ENCODE measurements at regions not wholly inside any gene's neighbourhood (a gene's known extent, or its start where the extent isn't known, plus 50 kb on each side); places are given as distances from the start of the nearest gene placed in this dataset.

DNA sequence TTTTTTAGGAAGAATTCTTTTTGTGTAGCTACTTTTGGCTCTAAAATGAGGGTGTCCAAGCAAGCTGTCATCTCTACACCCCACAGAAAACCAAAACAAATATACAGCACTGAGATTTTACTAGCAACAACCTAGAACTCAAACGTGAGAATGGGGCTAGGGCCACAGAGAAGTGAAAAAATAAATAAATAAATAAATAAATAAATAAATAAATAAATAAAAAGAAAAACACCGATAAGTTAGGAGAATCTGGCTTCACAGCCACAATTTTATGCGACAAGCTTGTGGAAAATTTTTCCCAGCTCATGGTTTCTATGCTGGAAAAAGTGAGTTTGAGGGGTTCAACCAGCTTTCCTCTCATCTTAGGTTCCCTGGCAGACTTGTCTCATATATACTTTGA, 324.6 kb upstream of the TACR3 start:
- H3K4me2 ChIP-seq (ENCODE audit: control insufficient read depth, extremely low read depth, insufficient read depth, low read depth, low read length): no peak overlapping the region
- no peak for FAIRE-seq
- no peaks in the 10 kb centered on the region for H3K36me3 ChIP-seq (ENCODE audit: control insufficient read depth in 2 of 2, extremely low read depth in 1 of 2, insufficient read depth in 2 of 2, low read length in 2 of 2)
- TF ChIP-seq, protein P1, sequence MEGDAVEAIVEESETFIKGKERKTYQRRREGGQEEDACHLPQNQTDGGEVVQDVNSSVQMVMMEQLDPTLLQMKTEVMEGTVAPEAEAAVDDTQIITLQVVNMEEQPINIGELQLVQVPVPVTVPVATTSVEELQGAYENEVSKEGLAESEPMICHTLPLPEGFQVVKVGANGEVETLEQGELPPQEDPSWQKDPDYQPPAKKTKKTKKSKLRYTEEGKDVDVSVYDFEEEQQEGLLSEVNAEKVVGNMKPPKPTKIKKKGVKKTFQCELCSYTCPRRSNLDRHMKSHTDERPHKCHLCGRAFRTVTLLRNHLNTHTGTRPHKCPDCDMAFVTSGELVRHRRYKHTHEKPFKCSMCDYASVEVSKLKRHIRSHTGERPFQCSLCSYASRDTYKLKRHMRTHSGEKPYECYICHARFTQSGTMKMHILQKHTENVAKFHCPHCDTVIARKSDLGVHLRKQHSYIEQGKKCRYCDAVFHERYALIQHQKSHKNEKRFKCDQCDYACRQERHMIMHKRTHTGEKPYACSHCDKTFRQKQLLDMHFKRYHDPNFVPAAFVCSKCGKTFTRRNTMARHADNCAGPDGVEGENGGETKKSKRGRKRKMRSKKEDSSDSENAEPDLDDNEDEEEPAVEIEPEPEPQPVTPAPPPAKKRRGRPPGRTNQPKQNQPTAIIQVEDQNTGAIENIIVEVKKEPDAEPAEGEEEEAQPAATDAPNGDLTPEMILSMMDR (optimal IDR thresholded peaks at IDR 0.05 in 1 of 3, IDR thresholded peaks at IDR 0.05 in 1 of 3, conservative IDR thresholded peaks at IDR 0.05 in 1 of 3; ENCODE audit: extremely low read depth in 1 of 3, insufficient read depth in 2 of 3, low read length in 3 of 3): no peak
- TF ChIP-seq EZH2 (IDR thresholded peaks at IDR 0.05; ENCODE audit: low read length): no peak
- H3K79me2 ChIP-seq (ENCODE audit: control insufficient read depth, insufficient read depth, low read length): no peaks in the 10 kb centered on the region
- H3K27ac ChIP-seq (ENCODE audit: control insufficient read depth, insufficient read depth, low read length): no peak overlapping the region
- H3K27me3 ChIP-seq (ENCODE audit: control insufficient read depth, extremely low read depth, insufficient read depth, low read length): no peaks in the 10 kb centered on the region
- H3K9me1 ChIP-seq (ENCODE audit: control insufficient read depth, extremely low read depth, insufficient read depth, low read length): peaks cover 3% of the 10 kb centered on the region
- no peak overlapping the region for H2AFZ ChIP-seq (ENCODE audit: control insufficient read depth, low read length)
- dilution Hi-C loops (cut with MboI; ENCODE audit: extremely low pct_ligation_motif_present, low sequenced_read_pairs): no loop called here
- H4K20me1 ChIP-seq (ENCODE audit: control insufficient read depth, extremely low read depth, insufficient read depth, low read length): no peaks in the 10 kb centered on the region
- no peaks in the 10 kb centered on the region for H3K9me3 ChIP-seq (ENCODE audit: control insufficient read depth, low read depth, low read length)
- H3K4me1 ChIP-seq (ENCODE audit: control insufficient read depth, extremely low read depth, insufficient read depth, low read length): no peaks in the 10 kb centered on the region
- DNase-seq (ENCODE audit: low read depth, low spot score): no peak
- no peak overlapping the region for H3K4me3 ChIP-seq (ENCODE audit: control insufficient read depth in 2 of 3, extremely low read depth in 1 of 3, insufficient read depth in 2 of 3, low read depth in 1 of 3, low read length in 3 of 3)
- H3K9ac ChIP-seq (ENCODE audit: control insufficient read depth, extremely low read depth, insufficient read depth, low read length): no peak overlapping the region

DNA sequence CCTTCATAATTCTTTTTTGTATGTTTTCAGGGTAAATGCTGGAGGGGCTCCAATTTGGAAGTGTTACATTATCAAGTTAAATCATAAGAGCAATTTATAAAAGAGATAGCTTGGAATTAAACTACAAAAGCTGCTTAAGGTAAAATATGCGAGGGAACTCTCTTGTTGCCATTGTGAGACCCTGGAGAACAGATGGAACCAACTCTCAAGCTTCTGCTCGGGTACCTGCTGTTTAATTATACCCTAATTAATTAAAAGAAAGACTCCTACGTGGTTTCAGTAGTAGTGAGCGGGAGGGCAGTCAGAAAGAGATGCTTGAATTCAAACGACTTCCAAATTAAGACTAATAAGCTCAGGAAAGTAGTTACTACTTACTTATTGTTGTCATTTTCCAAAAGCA, 313.1 kb upstream of the TACR3 start:
- FAIRE-seq (no peak), DNase-seq (ENCODE audit: low read depth, low spot score) (no peak)
- Histone ChIP-seq H3K4me1 (ENCODE audit: control insufficient read depth, extremely low read depth, insufficient read depth, low read length) (no peaks in the 10 kb centered on the region), H3K9ac (ENCODE audit: control insufficient read depth, extremely low read depth, insufficient read depth, low read length) (no peak overlapping the region), H3K79me2 (ENCODE audit: control insufficient read depth, insufficient read depth, low read length) (no peaks in the 10 kb centered on the region), H3K4me2 (ENCODE audit: control insufficient read depth, extremely low read depth, insufficient read depth, low read depth, low read length) (no peak overlapping the region), H4K20me1 (ENCODE audit: control insufficient read depth, extremely low read depth, insufficient read depth, low read length) (no peaks in the 10 kb centered on the region), H3K4me3 (ENCODE audit: control insufficient read depth in 2 of 3, extremely low read depth in 1 of 3, insufficient read depth in 2 of 3, low read depth in 1 of 3, low read length in 3 of 3) (no peak overlapping the region), H3K9me3 (ENCODE audit: control insufficient read depth, low read depth, low read length) (no peaks in the 10 kb centered on the region), H2AFZ (ENCODE audit: control insufficient read depth, low read length) (no peak overlapping the region), H3K27ac (ENCODE audit: control insufficient read depth, insufficient read depth, low read length) (no peak overlapping the region), H3K9me1 (ENCODE audit: control insufficient read depth, extremely low read depth, insufficient read depth, low read length) (no peaks in the 10 kb centered on the region), H3K36me3 (ENCODE audit: control insufficient read depth in 2 of 2, extremely low read depth in 1 of 2, insufficient read depth in 2 of 2, low read length in 2 of 2) (no peaks in the 10 kb centered on the region), H3K27me3 (ENCODE audit: control insufficient read depth, extremely low read depth, insufficient read depth, low read length) (no peaks in the 10 kb centered on the region)
- dilution Hi-C loops (cut with MboI; ENCODE audit: extremely low pct_ligation_motif_present, low sequenced_read_pairs): no loop called here
- TF ChIP-seq, protein P1 (optimal IDR thresholded peaks at IDR 0.05 in 1 of 3, IDR thresholded peaks at IDR 0.05 in 1 of 3, conservative IDR thresholded peaks at IDR 0.05 in 1 of 3; ENCODE audit: extremely low read depth in 1 of 3, insufficient read depth in 2 of 3, low read length in 3 of 3): no peak
- no peak for TF ChIP-seq EZH2 (IDR thresholded peaks at IDR 0.05; ENCODE audit: low read length)
